GM21786 (cell line): ENCODE measurements at regions not wholly inside any gene's neighbourhood (a gene's known extent, or its start where the extent isn't known, plus 50 kb on each side); places are given as distances from the start of the nearest gene placed in this dataset.
"Not testable (repeated sequence)": the region's sequence is repeated elsewhere in the genome, so short reads cannot be mapped to it uniquely, and the experiment has no call there.

Experiments
- ATAC-seq: cut with Tn5 transposase; IDR thresholded peaks from one replicate; pipeline ENCODE4 v1.9.1; 2021; ENCODE audit not compliant: unreplicated experiment

- no peak for ATAC-seq
These were observed 405.8 kb downstream of the TMEM182 start for GRCh38 chr2:103167599-103167998.

GRCh38 chr2:103169861-103170260 lies 408.0 kb downstream of the TMEM182 start:
- no peak for ATAC-seq

- ATAC-seq = no peak
These were observed 411.0 kb downstream of the TMEM182 start for GRCh38 chr2:103172821-103173220.

- ATAC-seq = no peak
These were observed 412.9 kb downstream of the TMEM182 start for GRCh38 chr2:103174711-103175110.

- ATAC-seq = no peak
These were observed 414.6 kb downstream of the TMEM182 start for GRCh38 chr2:103176294-103176915.

- ATAC-seq = no peak
These were observed 418.0 kb downstream of the TMEM182 start for GRCh38 chr2:103179798-103180197.

GRCh38 chr2:103183061-103183460 lies 421.2 kb downstream of the TMEM182 start:
- no peak for ATAC-seq

- ATAC-seq = no peak
These were observed 435.0 kb downstream of the TMEM182 start for GRCh38 chr2:103196802-103197201.

GRCh38 chr2:103200774-103201173 lies 438.9 kb downstream of the TMEM182 start:
- not testable (repeated sequence) for ATAC-seq

- ATAC-seq = no peak
These were observed 447.1 kb downstream of the TMEM182 start for GRCh38 chr2:103208916-103209315.

GRCh38 chr2:103213028-103213542 lies 451.3 kb downstream of the TMEM182 start:
- ATAC-seq = no peak

- no peak for ATAC-seq
These were observed 456.7 kb downstream of the TMEM182 start for GRCh38 chr2:103218516-103218915.

- ATAC-seq = no peak
These were observed 457.6 kb downstream of the TMEM182 start for GRCh38 chr2:103219398-103219797.

GRCh38 chr2:103222969-103223368 lies 461.1 kb downstream of the TMEM182 start:
- no peak for ATAC-seq

- no peak for ATAC-seq
These were observed 469.0 kb downstream of the TMEM182 start for GRCh38 chr2:103230796-103231195.

GRCh38 chr2:103232865-103233264 lies 471.0 kb downstream of the TMEM182 start:
- ATAC-seq = no peak

- ATAC-seq = no peak
These were observed 471.9 kb downstream of the TMEM182 start for GRCh38 chr2:103233691-103234090.

GRCh38 chr2:103235283-103235682 lies 473.5 kb downstream of the TMEM182 start:
- no peak for ATAC-seq

- ATAC-seq = no peak
These were observed 487.6 kb downstream of the TMEM182 start for GRCh38 chr2:103249462-103249861.

GRCh38 chr2:103252781-103253180 lies 490.9 kb downstream of the TMEM182 start:
- no peak for ATAC-seq

- ATAC-seq = no peak
These were observed 492.8 kb downstream of the TMEM182 start for GRCh38 chr2:103254611-103255010.

GRCh38 chr2:103264058-103264768 lies 502.4 kb downstream of the TMEM182 start:
- ATAC-seq = no peak
